HL-60 (cell line): ENCODE measurements at regions not wholly inside any gene's neighbourhood (a gene's known extent, or its start where the extent isn't known, plus 50 kb on each side); places are given as distances from the start of the nearest gene placed in this dataset.

Source experiments
- DNase-seq, 2 experiments: peaks; one replicate each; pipeline ENCODE4 v3.0.0-alpha.2; 2010 to 2020; ENCODE audit warnings: low read depth in 1 of 2, low spot score in 1 of 2
- H3K27ac ChIP-seq: fragments of 250-450 bp; sonication (Bioruptor Pico); replicated peaks from 2 replicates; pipeline ENCODE4 v1.5.1; 2020; ENCODE audit warnings: mild to moderate bottlenecking, moderate library complexity
- H3K27me3 ChIP-seq: fragments of 250-450 bp; sonication (Bioruptor Pico); 2 replicates; pipeline ENCODE4 v1.5.1; 2021; ENCODE audit warnings: mild to moderate bottlenecking, moderate library complexity; ENCODE audit not compliant: insufficient read depth, poor library complexity, severe bottlenecking
- H3K4me3 ChIP-seq: replicated peaks from 2 replicates; pipeline ENCODE4 v1.5.1; 2011; ENCODE audit warnings: mild to moderate bottlenecking, control low read depth, low read length; ENCODE audit not compliant: insufficient read depth
- GABPA ChIP-seq: IDR thresholded peaks from 2 replicates; pipeline ENCODE4 v1.6.1; 2012; ENCODE audit warnings: low read depth
- POLR2AphosphoS5 ChIP-seq: IDR thresholded peaks from 2 replicates; pipeline ENCODE4 v1.6.1; 2012; ENCODE audit warnings: low read depth
- SPI1 ChIP-seq: IDR thresholded peaks from 2 replicates; pipeline ENCODE4 v1.6.1; 2012; ENCODE audit warnings: low read depth, mild to moderate bottlenecking, borderline replicate concordance
- TF ChIP-seq, protein P1 (sequence below): IDR thresholded peaks from 2 replicates; pipeline ENCODE4 v1.6.1; 2012; ENCODE audit warnings: low read depth; ENCODE audit not compliant: insufficient replicate concordance
- TF ChIP-seq, protein P2 (sequence below): IDR thresholded peaks from one replicate; pipeline ENCODE4 v1.5.1; 2011; ENCODE audit warnings: low read length, control low read depth, inconsistent platforms; ENCODE audit not compliant: insufficient read depth

DNA sequence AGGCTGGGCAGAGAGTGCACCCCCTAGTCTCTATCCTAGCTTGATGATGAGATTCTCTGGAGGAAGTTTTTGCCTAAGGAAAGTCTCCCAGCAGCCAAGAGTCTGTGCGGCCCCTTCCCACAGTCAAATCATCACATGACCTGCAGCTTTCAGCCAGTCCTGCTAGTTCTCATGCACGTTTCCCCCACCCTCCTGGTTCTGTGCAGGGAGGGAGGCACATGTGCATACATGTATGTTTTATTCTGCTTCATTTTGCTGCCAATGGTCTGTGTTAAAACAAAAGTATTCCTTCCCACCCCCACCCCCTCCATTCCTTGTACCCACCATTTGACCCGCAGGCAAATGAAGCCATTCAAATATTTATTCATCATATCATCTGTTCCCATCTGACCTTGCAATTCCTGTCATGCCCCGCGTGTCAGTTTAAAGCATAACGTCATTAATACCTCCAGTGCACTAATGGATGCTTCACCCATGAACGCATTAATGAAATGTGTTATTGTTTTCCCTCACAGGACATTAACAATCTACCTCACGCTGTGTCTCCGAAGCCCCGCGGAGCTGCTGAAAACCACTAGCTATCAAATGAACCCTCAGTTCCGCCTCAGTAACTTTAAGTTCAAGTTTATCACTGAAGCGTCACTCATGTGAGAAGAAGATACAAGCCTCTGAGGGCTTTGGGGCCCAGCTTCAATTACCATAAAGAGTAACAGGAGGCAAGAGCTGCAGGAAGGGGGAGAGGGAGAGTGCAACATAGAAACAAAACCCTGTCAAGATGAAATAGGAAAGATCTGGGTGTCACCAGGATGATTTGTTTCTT is 139.6 kb downstream of the RASEF start:
- TF ChIP-seq, protein P1, sequence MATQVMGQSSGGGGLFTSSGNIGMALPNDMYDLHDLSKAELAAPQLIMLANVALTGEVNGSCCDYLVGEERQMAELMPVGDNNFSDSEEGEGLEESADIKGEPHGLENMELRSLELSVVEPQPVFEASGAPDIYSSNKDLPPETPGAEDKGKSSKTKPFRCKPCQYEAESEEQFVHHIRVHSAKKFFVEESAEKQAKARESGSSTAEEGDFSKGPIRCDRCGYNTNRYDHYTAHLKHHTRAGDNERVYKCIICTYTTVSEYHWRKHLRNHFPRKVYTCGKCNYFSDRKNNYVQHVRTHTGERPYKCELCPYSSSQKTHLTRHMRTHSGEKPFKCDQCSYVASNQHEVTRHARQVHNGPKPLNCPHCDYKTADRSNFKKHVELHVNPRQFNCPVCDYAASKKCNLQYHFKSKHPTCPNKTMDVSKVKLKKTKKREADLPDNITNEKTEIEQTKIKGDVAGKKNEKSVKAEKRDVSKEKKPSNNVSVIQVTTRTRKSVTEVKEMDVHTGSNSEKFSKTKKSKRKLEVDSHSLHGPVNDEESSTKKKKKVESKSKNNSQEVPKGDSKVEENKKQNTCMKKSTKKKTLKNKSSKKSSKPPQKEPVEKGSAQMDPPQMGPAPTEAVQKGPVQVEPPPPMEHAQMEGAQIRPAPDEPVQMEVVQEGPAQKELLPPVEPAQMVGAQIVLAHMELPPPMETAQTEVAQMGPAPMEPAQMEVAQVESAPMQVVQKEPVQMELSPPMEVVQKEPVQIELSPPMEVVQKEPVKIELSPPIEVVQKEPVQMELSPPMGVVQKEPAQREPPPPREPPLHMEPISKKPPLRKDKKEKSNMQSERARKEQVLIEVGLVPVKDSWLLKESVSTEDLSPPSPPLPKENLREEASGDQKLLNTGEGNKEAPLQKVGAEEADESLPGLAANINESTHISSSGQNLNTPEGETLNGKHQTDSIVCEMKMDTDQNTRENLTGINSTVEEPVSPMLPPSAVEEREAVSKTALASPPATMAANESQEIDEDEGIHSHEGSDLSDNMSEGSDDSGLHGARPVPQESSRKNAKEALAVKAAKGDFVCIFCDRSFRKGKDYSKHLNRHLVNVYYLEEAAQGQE, result no peak
- TF ChIP-seq SPI1 (no peak), GABPA (no peak), POLR2AphosphoS5 (no peak)
- TF ChIP-seq, protein P2, sequence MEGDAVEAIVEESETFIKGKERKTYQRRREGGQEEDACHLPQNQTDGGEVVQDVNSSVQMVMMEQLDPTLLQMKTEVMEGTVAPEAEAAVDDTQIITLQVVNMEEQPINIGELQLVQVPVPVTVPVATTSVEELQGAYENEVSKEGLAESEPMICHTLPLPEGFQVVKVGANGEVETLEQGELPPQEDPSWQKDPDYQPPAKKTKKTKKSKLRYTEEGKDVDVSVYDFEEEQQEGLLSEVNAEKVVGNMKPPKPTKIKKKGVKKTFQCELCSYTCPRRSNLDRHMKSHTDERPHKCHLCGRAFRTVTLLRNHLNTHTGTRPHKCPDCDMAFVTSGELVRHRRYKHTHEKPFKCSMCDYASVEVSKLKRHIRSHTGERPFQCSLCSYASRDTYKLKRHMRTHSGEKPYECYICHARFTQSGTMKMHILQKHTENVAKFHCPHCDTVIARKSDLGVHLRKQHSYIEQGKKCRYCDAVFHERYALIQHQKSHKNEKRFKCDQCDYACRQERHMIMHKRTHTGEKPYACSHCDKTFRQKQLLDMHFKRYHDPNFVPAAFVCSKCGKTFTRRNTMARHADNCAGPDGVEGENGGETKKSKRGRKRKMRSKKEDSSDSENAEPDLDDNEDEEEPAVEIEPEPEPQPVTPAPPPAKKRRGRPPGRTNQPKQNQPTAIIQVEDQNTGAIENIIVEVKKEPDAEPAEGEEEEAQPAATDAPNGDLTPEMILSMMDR, result no peak
- Histone ChIP-seq H3K27ac (no peak overlapping the region), H3K4me3 (no peak overlapping the region), H3K27me3 (no peaks in the 10 kb centered on the region)
- DNase-seq, result no peak

DNA sequence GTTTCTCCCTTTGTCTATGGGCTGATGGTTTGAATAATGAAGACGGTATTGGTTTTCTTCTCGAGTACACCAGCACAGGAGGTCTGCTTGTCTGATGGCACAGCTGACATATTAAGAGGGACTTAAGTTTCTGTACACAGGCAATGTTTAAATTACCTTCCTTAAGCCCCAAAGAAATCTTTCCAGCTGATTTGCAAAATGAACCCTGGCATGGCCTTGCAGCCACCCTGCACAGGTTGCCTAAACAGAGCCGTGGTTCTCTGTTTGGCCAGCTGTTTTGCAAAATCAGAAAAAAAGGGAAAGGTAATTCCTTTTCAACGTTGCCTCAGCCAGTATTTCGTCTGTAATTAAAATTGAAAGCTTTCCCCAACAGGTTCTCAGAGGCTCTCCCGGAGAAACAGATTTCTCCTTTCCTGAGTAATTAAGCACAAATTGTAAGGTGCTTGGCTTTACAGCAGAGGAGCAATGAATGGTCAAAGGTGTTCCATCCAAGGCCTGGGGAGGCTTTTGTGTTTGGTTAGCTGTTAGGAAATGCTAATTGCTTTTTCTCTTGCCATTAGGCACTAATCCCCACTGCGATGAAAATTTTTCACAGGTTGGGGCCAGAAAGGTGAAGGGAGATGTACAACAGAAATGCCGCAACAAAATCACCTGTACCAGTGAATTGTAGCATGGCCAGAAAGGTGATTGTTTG is 138.9 kb downstream of the RASEF start:
- TF ChIP-seq GABPA (no peak), POLR2AphosphoS5 (no peak), SPI1 (no peak)
- TF ChIP-seq, protein P1, result no peak
- TF ChIP-seq, protein P2, result no peak
- Histone ChIP-seq H3K27ac (no peak overlapping the region), H3K4me3 (no peak overlapping the region), H3K27me3 (no peaks in the 10 kb centered on the region)
- no peak for DNase-seq
